Neuronal stem cell (in vitro differentiated cells): ENCODE measurements at regions not wholly inside any gene's neighbourhood (a gene's known extent, or its start where the extent isn't known, plus 50 kb on each side); places are given as distances from the start of the nearest gene placed in this dataset.
"Not testable (repeated sequence)": the region's sequence is repeated elsewhere in the genome, so short reads cannot be mapped to it uniquely, and the experiment has no call there.

Source experiments
- DNase-seq: peaks from one replicate; pipeline ENCODE4 v3.0.0-alpha.2; 2013; ENCODE audit warnings: low spot score
- H2AFZ ChIP-seq: one replicate; pipeline ENCODE4 v1.6.1; 2013; ENCODE audit warnings: mild to moderate bottlenecking, low read length, inconsistent platforms
- H2AK5ac ChIP-seq: 2 replicates; pipeline ENCODE4 v1.6.1; 2013; ENCODE audit warnings: low read depth, mild to moderate bottlenecking, inconsistent platforms, low read length, moderate library complexity, mixed read lengths
- H2BK120ac ChIP-seq: 2 replicates; pipeline ENCODE4 v1.6.1; 2013; ENCODE audit warnings: low read depth, mild to moderate bottlenecking, inconsistent platforms, low read length, moderate library complexity, mixed read lengths
- H2BK12ac ChIP-seq: one replicate; pipeline ENCODE4 v1.6.1; 2013; ENCODE audit warnings: low read length, inconsistent platforms
- H2BK15ac ChIP-seq: 2 replicates; pipeline ENCODE4 v1.6.1; 2013; ENCODE audit warnings: mild to moderate bottlenecking, low read length, inconsistent platforms, mixed read lengths
- H2BK5ac ChIP-seq: one replicate; pipeline ENCODE4 v1.6.1; 2013; ENCODE audit warnings: inconsistent platforms, mild to moderate bottlenecking, low read length, moderate library complexity
- H3K14ac ChIP-seq: one replicate; pipeline ENCODE4 v1.6.1; 2013; ENCODE audit warnings: low read length, inconsistent platforms
- H3K18ac ChIP-seq: 2 replicates; pipeline ENCODE4 v1.6.1; 2013; ENCODE audit warnings: low read length, inconsistent platforms
- H3K23ac ChIP-seq: 2 replicates; pipeline ENCODE4 v1.6.1; 2013; ENCODE audit warnings: low read depth, mild to moderate bottlenecking, mixed read lengths, low read length, inconsistent platforms; ENCODE audit not compliant: poor library complexity
- H3K27ac ChIP-seq: replicated peaks from 3 replicates; pipeline ENCODE4 v1.5.1; 2013; ENCODE audit warnings: low read length, inconsistent platforms
- H3K27me3 ChIP-seq, 3 experiments: 2 replicates each; pipeline ENCODE4 v1.6.1; 2013; ENCODE audit warnings: low read length in 3 of 3, mild to moderate bottlenecking in 2 of 3, inconsistent platforms in 1 of 3, low read depth in 1 of 3, mixed read lengths in 1 of 3, moderate library complexity in 1 of 3; ENCODE audit not compliant: control insufficient read depth in 3 of 3, insufficient read depth in 3 of 3
- H3K36me3 ChIP-seq, 2 donors: replicated peaks in 1 of 2; 2 replicates each; pipeline ENCODE4 v1.6.1; 2013; ENCODE audit warnings: low read length in 2 of 2; ENCODE audit not compliant: control insufficient read depth in 2 of 2, insufficient read depth in 2 of 2
- H3K4ac ChIP-seq: 2 replicates; pipeline ENCODE4 v1.6.1; 2013; ENCODE audit warnings: inconsistent platforms, mild to moderate bottlenecking, low read length, moderate library complexity
- H3K4me1 ChIP-seq, 2 donors: 1 replicate in 1 of 2; 2 replicates in 1 of 2; pipeline ENCODE4 v1.6.1; 2013; ENCODE audit warnings: low read length in 2 of 2, low read depth in 1 of 2; ENCODE audit not compliant: control insufficient read depth in 2 of 2, insufficient read depth in 1 of 2
- H3K4me2 ChIP-seq: one replicate; pipeline ENCODE4 v1.6.1; 2013; ENCODE audit warnings: mild to moderate bottlenecking, low read length, inconsistent platforms; ENCODE audit not compliant: insufficient read depth, poor library complexity, severe bottlenecking
- H3K4me3 ChIP-seq, 2 donors: 2 replicates each; pipeline ENCODE4 v1.5.1; 2013; ENCODE audit warnings: low read length in 2 of 2, mild to moderate bottlenecking in 2 of 2, inconsistent platforms in 1 of 2, moderate library complexity in 1 of 2
- H3K79me1 ChIP-seq: one replicate; pipeline ENCODE4 v1.6.1; 2013; ENCODE audit warnings: low read depth, mild to moderate bottlenecking, inconsistent platforms, low read length, moderate library complexity
- H3K9ac ChIP-seq: one replicate; pipeline ENCODE4 v1.6.1; 2013; ENCODE audit warnings: mild to moderate bottlenecking, low read depth, low read length, inconsistent platforms; ENCODE audit not compliant: poor library complexity
- H3K9me3 ChIP-seq, 2 donors: replicated peaks in 1 of 2; 2 replicates each; pipeline versions ENCODE3 to v1.6.1; 2013; ENCODE audit warnings: low read length in 2 of 2, mild to moderate bottlenecking in 2 of 2, inconsistent platforms in 1 of 2, low read depth in 1 of 2, mixed read lengths in 1 of 2, moderate library complexity in 1 of 2; ENCODE audit not compliant: control insufficient read depth in 2 of 2, insufficient read depth in 1 of 2
- H4K8ac ChIP-seq: one replicate; pipeline ENCODE4 v1.6.1; 2013; ENCODE audit warnings: low read depth, mild to moderate bottlenecking, inconsistent platforms, low read length, moderate library complexity
- H4K91ac ChIP-seq: one replicate; pipeline ENCODE4 v1.6.1; 2013; ENCODE audit warnings: low read length, low read depth, mild to moderate bottlenecking, inconsistent platforms; ENCODE audit not compliant: poor library complexity
- WGBS, 2 donors: extraction: QIAGEN DNeasy Blood & Tissue Kit; methylation state at CpG; one replicate each; pipeline ENCODE4 v1.1.7; 2013; ENCODE audit warnings: missing lambda C conversion rate in 2 of 2, mixed read lengths in 1 of 2; ENCODE audit not compliant: insufficient read length in 2 of 2, insufficient replicate concordance in 1 of 2; ENCODE audit errors: extremely low coverage in 2 of 2; 5-methylcytosine and 5-hydroxymethylcytosine counted together

DNA sequence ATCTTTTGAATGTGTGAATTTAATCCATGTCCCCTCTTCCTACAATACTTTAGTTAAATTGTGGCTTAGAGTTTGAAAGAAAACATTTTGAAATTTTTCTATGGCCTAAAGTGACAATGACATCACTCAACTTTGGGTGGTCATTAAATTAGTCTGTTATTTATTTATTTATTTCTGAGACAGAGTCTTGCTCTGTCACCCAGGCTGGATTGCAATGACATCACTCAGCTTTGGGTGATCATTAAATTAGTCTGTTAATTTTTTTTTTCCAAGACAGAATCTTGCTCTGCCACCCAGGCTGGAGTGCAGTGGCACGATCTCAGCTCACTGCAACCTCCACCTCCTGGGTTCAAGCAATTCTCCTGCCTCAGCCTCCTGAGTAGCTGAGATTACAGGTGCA lies 322.5 kb downstream of the SOX2 start:
- H3K9ac ChIP-seq, H3K27me3 ChIP-seq, H2BK15ac ChIP-seq, H3K4me1 ChIP-seq, H3K4me2 ChIP-seq, H3K4ac ChIP-seq, H3K23ac ChIP-seq, H3K36me3 ChIP-seq, H2BK120ac ChIP-seq, H2AFZ ChIP-seq, H3K79me1 ChIP-seq, H2BK12ac ChIP-seq, DNase-seq, H3K18ac ChIP-seq, H3K14ac ChIP-seq, H3K9me3 ChIP-seq, H3K4me3 ChIP-seq, H4K91ac ChIP-seq, H3K27ac ChIP-seq, H4K8ac ChIP-seq, H2AK5ac ChIP-seq, H2BK5ac ChIP-seq: not testable (repeated sequence)
- no CpG with 5 or more reads among the region's 1 CpG for WGBS, 2 donors

DNA sequence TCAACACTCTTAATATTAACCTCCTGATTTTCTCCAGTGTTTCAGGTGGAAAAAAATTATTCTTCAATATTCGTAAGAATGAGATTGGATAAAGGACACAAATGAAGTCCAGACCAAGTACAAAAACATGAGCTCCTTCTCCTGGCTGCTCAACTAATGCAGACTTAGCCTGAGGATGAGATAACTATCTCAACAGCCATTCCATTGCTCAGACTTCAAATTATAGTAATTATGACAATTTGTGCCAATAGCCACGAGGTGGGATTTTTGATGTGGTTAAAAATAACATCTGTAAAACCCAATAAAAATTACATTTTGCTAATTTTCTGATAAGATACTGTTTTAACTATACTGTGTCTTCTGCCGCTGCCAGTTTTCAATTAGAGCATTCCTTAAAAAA lies 323.6 kb downstream of the SOX2 start:
- H2BK15ac ChIP-seq, result no peak overlapping the region
- H2BK5ac ChIP-seq, result no peak overlapping the region
- H3K79me1 ChIP-seq, result no peaks in the 10 kb centered on the region

DNA sequence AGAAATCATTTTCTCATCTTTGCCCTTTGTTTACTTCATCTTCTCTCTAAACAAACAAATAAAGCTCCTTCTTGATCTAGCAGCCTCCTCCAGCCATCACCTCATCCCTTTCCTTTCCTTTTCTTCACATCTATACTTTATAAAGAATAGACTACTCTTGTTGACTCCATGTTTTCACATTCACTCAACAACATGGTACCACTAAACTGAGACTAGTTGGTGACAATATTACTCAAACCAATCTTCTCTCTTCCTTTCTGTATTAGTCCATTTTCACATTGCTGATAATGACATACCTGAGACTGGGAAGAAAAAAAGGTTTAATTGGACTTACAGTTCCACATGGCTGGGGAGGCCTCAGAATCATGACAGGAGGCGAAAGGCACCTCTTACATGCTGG lies 324.7 kb downstream of the SOX2 start:
- Histone ChIP-seq H3K14ac (no peak overlapping the region), H3K36me3 (no peaks in the 10 kb centered on the region), H3K4me1 (no peaks in the 10 kb centered on the region), H3K18ac (no peak overlapping the region), H4K91ac (no peak overlapping the region), H2AK5ac (no peak overlapping the region), H3K79me1 (no peaks in the 10 kb centered on the region), H3K4me3 (no peak overlapping the region), H3K23ac (no peak overlapping the region), H3K4ac (no peak overlapping the region), H2AFZ (no peak overlapping the region), H2BK120ac (no peak overlapping the region), H2BK5ac (no peak overlapping the region), H3K9me3 (peaks cover 3% of the 10 kb centered on the region in 2 donors), H3K9ac (no peak overlapping the region), H3K27ac (no peak overlapping the region), H2BK12ac (no peak overlapping the region), H3K4me2 (no peak overlapping the region), H4K8ac (no peak overlapping the region), H3K27me3 (no peaks in the 10 kb centered on the region), H2BK15ac (no peak overlapping the region)
- WGBS, 2 donors, result no CpG with 5 or more reads among the region's 1 CpG
- DNase-seq, result no peak

More for the DNA sequence above, 323.6 kb downstream of the SOX2 start:
- no peak overlapping the region for H2AK5ac ChIP-seq
- no peak overlapping the region for H4K8ac ChIP-seq
- H3K23ac ChIP-seq, result no peak overlapping the region
- no peak overlapping the region for H4K91ac ChIP-seq
- no peak overlapping the region for H3K14ac ChIP-seq
- no peaks in the 10 kb centered on the region for H3K4me1 ChIP-seq
- no peak overlapping the region for H2BK12ac ChIP-seq
- H3K9me3 ChIP-seq, result peaks cover 3% of the 10 kb centered on the region in 2 donors
- no peak for DNase-seq
- H3K27ac ChIP-seq, result no peak overlapping the region
- H2AFZ ChIP-seq, result no peak overlapping the region
- H3K18ac ChIP-seq, result no peak overlapping the region
- H3K4me3 ChIP-seq, result no peak overlapping the region
- H3K27me3 ChIP-seq, result no peaks in the 10 kb centered on the region
- H3K36me3 ChIP-seq, result no peaks in the 10 kb centered on the region
- WGBS, 2 donors, result no CpG with 5 or more reads among the region's 3 CpGs
- no peak overlapping the region for H3K9ac ChIP-seq
- no peak overlapping the region for H2BK120ac ChIP-seq
- H3K4me2 ChIP-seq, result no peak overlapping the region
- no peak overlapping the region for H3K4ac ChIP-seq

DNA sequence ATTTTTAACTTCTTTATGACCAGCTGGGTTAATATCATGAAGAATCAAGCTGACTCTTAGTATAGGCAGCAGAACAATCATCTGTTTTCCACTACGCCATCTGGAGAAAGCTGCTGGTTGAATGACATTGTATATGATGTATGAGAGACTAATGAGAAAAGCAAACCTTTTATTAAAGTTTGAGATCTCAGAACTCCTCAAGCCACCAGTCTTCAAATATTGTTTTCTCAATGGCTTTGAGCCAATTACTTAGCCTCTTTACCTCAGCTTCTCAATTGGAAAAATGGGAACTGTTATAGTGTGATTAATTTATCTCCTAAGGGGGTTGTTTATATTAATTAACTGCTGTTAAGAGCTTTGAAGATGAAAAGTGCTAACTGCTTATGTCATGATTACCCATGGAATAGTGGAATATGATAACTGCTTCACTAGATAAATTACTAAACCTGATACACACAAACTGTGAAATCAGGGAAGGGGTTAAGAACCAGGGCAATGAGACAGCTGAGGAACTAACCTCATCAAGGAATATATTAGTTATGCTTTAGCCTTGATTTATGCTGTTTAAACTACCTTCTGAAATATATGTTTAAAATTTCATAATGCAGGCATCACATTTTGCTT lies 330.1 kb downstream of the SOX2 start:
- no peaks in the 10 kb centered on the region for H3K4me1 ChIP-seq
- no peak overlapping the region for H2BK5ac ChIP-seq
- no peak overlapping the region for H3K27ac ChIP-seq
- H2BK120ac ChIP-seq, result no peak overlapping the region
- H3K9me3 ChIP-seq, result peaks cover 3% of the 10 kb centered on the region in 2 donors
- no peak overlapping the region for H3K14ac ChIP-seq
- no peak overlapping the region for H2BK12ac ChIP-seq
- H3K4me3 ChIP-seq, result no peak overlapping the region
- H2BK15ac ChIP-seq, result no peak overlapping the region
- no peaks in the 10 kb centered on the region for H3K27me3 ChIP-seq
- H2AFZ ChIP-seq, result no peak overlapping the region
- H3K4me2 ChIP-seq, result no peak overlapping the region
- H2AK5ac ChIP-seq, result no peak overlapping the region
- H3K79me1 ChIP-seq, result no peaks in the 10 kb centered on the region
- H4K8ac ChIP-seq, result no peak overlapping the region
- H3K4ac ChIP-seq, result no peak overlapping the region
- H3K9ac ChIP-seq, result no peak overlapping the region
- H3K36me3 ChIP-seq, result no peaks in the 10 kb centered on the region
- DNase-seq, result no peak
- no CpG with 5 or more reads among the region's 1 CpG for WGBS, 2 donors
- no peak overlapping the region for H3K23ac ChIP-seq
- H3K18ac ChIP-seq, result no peak overlapping the region
- H4K91ac ChIP-seq, result no peak overlapping the region
